Neural cell (in vitro differentiated cells): ENCODE measurements at regions not wholly inside any gene's neighbourhood (a gene's known extent, or its start where the extent isn't known, plus 50 kb on each side); places are given as distances from the start of the nearest gene placed in this dataset.

Source experiments
- H2AFZ ChIP-seq: fragments of 200-600, 300-800 bp; sonication (generic), shearing (Covaris generic); 2 replicates; pipeline ENCODE4 v1.6.0; 2014; ENCODE audit warnings: low read depth, mild to moderate bottlenecking, antibody characterized with exemption, low read length, moderate library complexity
- H3F3A ChIP-seq: fragments of 200-600 bp; shearing (Covaris generic); 2 replicates; pipeline ENCODE4 v1.6.1; 2016; ENCODE audit warnings: mild to moderate bottlenecking, moderate library complexity, mixed read lengths, antibody characterized with exemption, low read length; ENCODE audit not compliant: insufficient read depth, poor library complexity, severe bottlenecking
- H3K27ac ChIP-seq: fragments of 200-600, 300-800 bp; sonication (generic), shearing (Covaris generic); 2 replicates; pipeline ENCODE4 v1.5.1; 2014; ENCODE audit warnings: mild to moderate bottlenecking, low read length, moderate library complexity
- H3K27me3 ChIP-seq: fragments of 300-800, 200-600 bp; sonication (generic), shearing (Covaris generic); 2 replicates; pipeline ENCODE4 v1.6.0; 2014; ENCODE audit warnings: mild to moderate bottlenecking, low read depth, low read length, moderate library complexity; ENCODE audit not compliant: insufficient read depth
- H3K36me3 ChIP-seq: fragments of 300-800, 200-600 bp; sonication (generic), shearing (Covaris generic); 2 replicates; pipeline ENCODE4 v1.5.1; 2014; ENCODE audit warnings: mild to moderate bottlenecking, antibody characterized with exemption, low read length, moderate library complexity; ENCODE audit not compliant: insufficient read depth
- H3K4me2 ChIP-seq: fragments of 300-800, 200-600 bp; sonication (generic), shearing (Covaris generic); 2 replicates; pipeline ENCODE4 v1.6.0; 2014; ENCODE audit warnings: mild to moderate bottlenecking, low read length
- H3K4me3 ChIP-seq: fragments of 300-800, 200-600 bp; sonication (generic), shearing (Covaris generic); 2 replicates; pipeline ENCODE4 v1.5.1; 2014; ENCODE audit warnings: mild to moderate bottlenecking, low read length, moderate library complexity
- H3K79me2 ChIP-seq: fragments of 200-600 bp; shearing (Covaris generic); replicated peaks from 2 replicates; pipeline ENCODE4 v1.6.0; 2014; ENCODE audit warnings: mild to moderate bottlenecking, low read length, moderate library complexity; ENCODE audit not compliant: insufficient read depth
- H3K9ac ChIP-seq: fragments of 300-800, 200-600 bp; sonication (generic), shearing (Covaris generic); 2 replicates; pipeline ENCODE4 v1.6.1; 2016; ENCODE audit warnings: mild to moderate bottlenecking, low read length, mixed read lengths
- H3K9me2 ChIP-seq: fragments of 200-600 bp; shearing (Covaris generic); 2 replicates; pipeline ENCODE4 v1.6.1; 2016; ENCODE audit warnings: mild to moderate bottlenecking, low read length, mixed read lengths; ENCODE audit not compliant: insufficient read depth
- H3K9me3 ChIP-seq: fragments of 200-600, 300-800 bp; sonication (generic), shearing (Covaris generic); 2 replicates; pipeline ENCODE4 v1.6.1; 2016; ENCODE audit warnings: mild to moderate bottlenecking, mixed run types, low read length, moderate library complexity, mixed read lengths
- H4K20me1 ChIP-seq: fragments of 200-600 bp; shearing (Covaris generic); 2 replicates; pipeline ENCODE4 v1.6.1; 2016; ENCODE audit warnings: mild to moderate bottlenecking, mixed run types; ENCODE audit not compliant: insufficient read depth
- EP300 ChIP-seq: fragments of 450-650 bp; conservative IDR thresholded peaks from 2 replicates; pipeline ENCODE4 v1.6.1; 2014; ENCODE audit warnings: antibody characterized with exemption, mild to moderate bottlenecking, moderate library complexity; ENCODE audit not compliant: poor library complexity, severe bottlenecking
- EZH2 ChIP-seq: fragments of 200-600, 300-800 bp; shearing (Covaris generic), sonication (generic); IDR thresholded peaks from 2 replicates; pipeline ENCODE4 v1.6.1; 2014; ENCODE audit warnings: antibody characterized with exemption, low read length, borderline replicate concordance, mild to moderate bottlenecking; ENCODE audit not compliant: insufficient read depth, poor library complexity, severe bottlenecking
- MXI1 ChIP-seq: fragments of 450-650 bp; conservative IDR thresholded peaks from 2 replicates; pipeline ENCODE4 v1.6.1; 2014; ENCODE audit warnings: antibody characterized with exemption, mild to moderate bottlenecking; ENCODE audit not compliant: poor library complexity, severe bottlenecking
- POLR2AphosphoS5 ChIP-seq: IDR thresholded peaks from 2 replicates; pipeline ENCODE4 v1.6.1; 2012
- RAD21 ChIP-seq: fragments of 450-650 bp; conservative IDR thresholded peaks from 2 replicates; pipeline ENCODE4 v1.6.1; 2014; ENCODE audit warnings: antibody characterized with exemption, mild to moderate bottlenecking, moderate library complexity
- SMC3 ChIP-seq: fragments of 450-650 bp; conservative IDR thresholded peaks from 2 replicates; pipeline ENCODE4 v1.6.1; 2014; ENCODE audit warnings: antibody characterized with exemption, mild to moderate bottlenecking, moderate library complexity; ENCODE audit not compliant: poor library complexity
- TAF1 ChIP-seq: IDR thresholded peaks from 2 replicates; pipeline ENCODE4 v1.6.1; 2012; ENCODE audit warnings: low read depth
- TF ChIP-seq, protein P1 (sequence below): fragments of 450-650 bp; IDR thresholded peaks from 2 replicates; pipeline ENCODE4 v1.5.1; 2014; ENCODE audit warnings: antibody characterized with exemption, mild to moderate bottlenecking, moderate library complexity; ENCODE audit not compliant: poor library complexity, severe bottlenecking
- TF ChIP-seq, protein P2 (sequence below): IDR thresholded peaks from 2 replicates; pipeline ENCODE4 v1.6.1; 2012; ENCODE audit warnings: borderline replicate concordance

DNA sequence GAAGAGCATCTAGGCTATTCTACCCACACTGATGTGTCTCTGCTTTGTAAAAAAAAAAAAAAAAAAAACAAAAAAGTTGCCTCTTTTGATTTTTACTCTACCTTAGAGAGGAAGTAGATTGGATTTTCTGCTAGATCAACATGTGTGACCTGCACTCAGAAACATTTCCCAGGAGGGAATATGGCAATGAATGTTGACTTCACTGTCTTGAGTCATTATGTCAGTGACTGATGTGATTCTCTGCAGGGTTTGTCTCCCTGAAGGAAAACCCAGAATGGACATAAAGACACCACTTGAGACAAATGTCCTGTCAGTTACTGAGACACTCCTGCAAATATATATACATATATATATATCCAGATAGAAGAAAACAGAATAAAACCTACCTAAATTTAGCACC is 370.3 kb downstream of the BMPER start:
- H3K9me3 ChIP-seq, result no peaks in the 10 kb centered on the region
- H3K27me3 ChIP-seq, result no peaks in the 10 kb centered on the region
- H3F3A ChIP-seq, result no peaks in the 10 kb centered on the region
- no peak overlapping the region for H3K4me3 ChIP-seq
- H2AFZ ChIP-seq, result no peak overlapping the region
- H3K9ac ChIP-seq, result no peak overlapping the region
- no peak overlapping the region for H3K27ac ChIP-seq
- no peaks in the 10 kb centered on the region for H3K9me2 ChIP-seq
- no peaks in the 10 kb centered on the region for H4K20me1 ChIP-seq
- H3K79me2 ChIP-seq, result no peaks in the 10 kb centered on the region
- H3K4me2 ChIP-seq, result no peak overlapping the region
- TF ChIP-seq TAF1, result no peak
- no peak for TF ChIP-seq RAD21
- no peak for TF ChIP-seq POLR2AphosphoS5
- no peak for TF ChIP-seq EP300
- TF ChIP-seq, protein P1, sequence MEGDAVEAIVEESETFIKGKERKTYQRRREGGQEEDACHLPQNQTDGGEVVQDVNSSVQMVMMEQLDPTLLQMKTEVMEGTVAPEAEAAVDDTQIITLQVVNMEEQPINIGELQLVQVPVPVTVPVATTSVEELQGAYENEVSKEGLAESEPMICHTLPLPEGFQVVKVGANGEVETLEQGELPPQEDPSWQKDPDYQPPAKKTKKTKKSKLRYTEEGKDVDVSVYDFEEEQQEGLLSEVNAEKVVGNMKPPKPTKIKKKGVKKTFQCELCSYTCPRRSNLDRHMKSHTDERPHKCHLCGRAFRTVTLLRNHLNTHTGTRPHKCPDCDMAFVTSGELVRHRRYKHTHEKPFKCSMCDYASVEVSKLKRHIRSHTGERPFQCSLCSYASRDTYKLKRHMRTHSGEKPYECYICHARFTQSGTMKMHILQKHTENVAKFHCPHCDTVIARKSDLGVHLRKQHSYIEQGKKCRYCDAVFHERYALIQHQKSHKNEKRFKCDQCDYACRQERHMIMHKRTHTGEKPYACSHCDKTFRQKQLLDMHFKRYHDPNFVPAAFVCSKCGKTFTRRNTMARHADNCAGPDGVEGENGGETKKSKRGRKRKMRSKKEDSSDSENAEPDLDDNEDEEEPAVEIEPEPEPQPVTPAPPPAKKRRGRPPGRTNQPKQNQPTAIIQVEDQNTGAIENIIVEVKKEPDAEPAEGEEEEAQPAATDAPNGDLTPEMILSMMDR, result no peak
- no peak for TF ChIP-seq MXI1
- TF ChIP-seq SMC3, result no peak
- no peak for TF ChIP-seq EZH2
- TF ChIP-seq, protein P2, sequence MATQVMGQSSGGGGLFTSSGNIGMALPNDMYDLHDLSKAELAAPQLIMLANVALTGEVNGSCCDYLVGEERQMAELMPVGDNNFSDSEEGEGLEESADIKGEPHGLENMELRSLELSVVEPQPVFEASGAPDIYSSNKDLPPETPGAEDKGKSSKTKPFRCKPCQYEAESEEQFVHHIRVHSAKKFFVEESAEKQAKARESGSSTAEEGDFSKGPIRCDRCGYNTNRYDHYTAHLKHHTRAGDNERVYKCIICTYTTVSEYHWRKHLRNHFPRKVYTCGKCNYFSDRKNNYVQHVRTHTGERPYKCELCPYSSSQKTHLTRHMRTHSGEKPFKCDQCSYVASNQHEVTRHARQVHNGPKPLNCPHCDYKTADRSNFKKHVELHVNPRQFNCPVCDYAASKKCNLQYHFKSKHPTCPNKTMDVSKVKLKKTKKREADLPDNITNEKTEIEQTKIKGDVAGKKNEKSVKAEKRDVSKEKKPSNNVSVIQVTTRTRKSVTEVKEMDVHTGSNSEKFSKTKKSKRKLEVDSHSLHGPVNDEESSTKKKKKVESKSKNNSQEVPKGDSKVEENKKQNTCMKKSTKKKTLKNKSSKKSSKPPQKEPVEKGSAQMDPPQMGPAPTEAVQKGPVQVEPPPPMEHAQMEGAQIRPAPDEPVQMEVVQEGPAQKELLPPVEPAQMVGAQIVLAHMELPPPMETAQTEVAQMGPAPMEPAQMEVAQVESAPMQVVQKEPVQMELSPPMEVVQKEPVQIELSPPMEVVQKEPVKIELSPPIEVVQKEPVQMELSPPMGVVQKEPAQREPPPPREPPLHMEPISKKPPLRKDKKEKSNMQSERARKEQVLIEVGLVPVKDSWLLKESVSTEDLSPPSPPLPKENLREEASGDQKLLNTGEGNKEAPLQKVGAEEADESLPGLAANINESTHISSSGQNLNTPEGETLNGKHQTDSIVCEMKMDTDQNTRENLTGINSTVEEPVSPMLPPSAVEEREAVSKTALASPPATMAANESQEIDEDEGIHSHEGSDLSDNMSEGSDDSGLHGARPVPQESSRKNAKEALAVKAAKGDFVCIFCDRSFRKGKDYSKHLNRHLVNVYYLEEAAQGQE, result no peak
- no peaks in the 10 kb centered on the region for H3K36me3 ChIP-seq

DNA sequence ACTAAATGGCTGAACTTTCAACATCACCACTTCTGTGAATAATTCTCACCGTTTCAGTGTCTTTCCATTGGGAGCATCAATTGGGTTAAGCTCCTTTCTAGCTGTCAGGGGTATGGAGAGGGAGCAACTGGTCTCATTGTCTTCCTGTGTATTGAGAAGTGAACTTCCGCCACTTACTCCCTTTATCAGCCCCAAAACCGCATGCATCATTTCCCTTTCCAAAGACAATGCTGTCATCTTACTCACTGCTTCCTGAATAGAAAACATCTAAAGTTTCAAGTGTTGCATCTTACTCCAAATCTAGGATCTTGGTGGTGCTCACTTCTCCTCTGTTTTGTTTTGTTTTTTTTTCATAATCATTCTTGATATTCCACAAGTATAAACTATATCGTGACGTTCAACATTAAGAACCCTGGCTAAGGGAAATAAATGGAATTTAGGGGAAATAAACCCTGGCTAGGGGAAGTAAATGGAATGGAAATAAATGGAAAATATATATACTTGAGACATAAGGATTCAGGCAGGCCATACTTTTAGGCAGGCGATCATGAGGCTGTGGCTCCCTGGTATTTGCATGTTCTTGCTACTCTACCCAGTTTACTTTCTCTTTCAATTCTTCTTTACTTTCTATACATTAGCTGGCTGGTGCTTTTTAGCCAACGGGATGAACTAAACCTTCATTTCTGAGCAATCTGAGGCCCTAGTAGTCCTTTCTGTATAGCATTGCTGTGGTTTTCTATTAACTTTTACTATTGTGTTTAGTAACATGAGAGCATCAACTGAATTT is 371.9 kb downstream of the BMPER start:
- Histone ChIP-seq H3K9ac (no peak overlapping the region), H3K79me2 (no peaks in the 10 kb centered on the region), H4K20me1 (no peaks in the 10 kb centered on the region), H3K4me2 (no peak overlapping the region), H3K9me3 (peaks cover 4% of the 10 kb centered on the region), H3K36me3 (no peaks in the 10 kb centered on the region), H2AFZ (no peak overlapping the region), H3K4me3 (no peak overlapping the region), H3K9me2 (no peaks in the 10 kb centered on the region), H3K27me3 (no peaks in the 10 kb centered on the region), H3F3A (no peaks in the 10 kb centered on the region), H3K27ac (no peak overlapping the region)
- TF ChIP-seq EZH2 (no peak), EP300 (no peak), POLR2AphosphoS5 (no peak), SMC3 (no peak), MXI1 (no peak), TAF1 (no peak), RAD21 (no peak)
- TF ChIP-seq, protein P1, result no peak
- TF ChIP-seq, protein P2, result no peak
